PC-3 (cell line): ENCODE measurements at regions not wholly inside any gene's neighbourhood (a gene's known extent, or its start where the extent isn't known, plus 50 kb on each side); places are given as distances from the start of the nearest gene placed in this dataset.

Experiments
- CTCF ChIP-seq: fragments of 300-600 bp; sonication (generic); conservative IDR thresholded peaks from 2 replicates; pipeline ENCODE4 v1.5.1; 2017; ENCODE audit warnings: antibody characterized with exemption, low read depth, mild to moderate bottlenecking, low read length
- EZH2 ChIP-seq: fragments of 300-600 bp; sonication (generic); IDR thresholded peaks from one replicate; pipeline ENCODE4 v1.6.1; 2017; ENCODE audit warnings: antibody characterized with exemption, mild to moderate bottlenecking, low read length; ENCODE audit not compliant: unreplicated experiment
- EZH2phosphoT487 ChIP-seq: fragments of 300-600 bp; sonication (generic); IDR thresholded peaks from 2 replicates; pipeline ENCODE4 v1.6.1; 2018; ENCODE audit warnings: mild to moderate bottlenecking, antibody characterized with exemption, low read length, borderline replicate concordance

- TF ChIP-seq CTCF (no peak), EZH2 (no peak), EZH2phosphoT487 (no peak)
Measured at GRCh38 chr1:190667914-190668313, 190.2 kb upstream of the BRINP3 start.
